A549 (cell line): ENCODE measurements at regions not wholly inside any gene's neighbourhood (a gene's known extent, or its start where the extent isn't known, plus 50 kb on each side); places are given as distances from the start of the nearest gene placed in this dataset.
A peak's percentile ranks its signal among the peaks of the same experiment; 100 is the strongest.

Experiments used
- ATAC-seq, 2 experiments: fragments of 200-7000 bp in 1 of 2; fragments of >200 bp in 1 of 2; cut with Nextera tagmentation in 1 of 2; cut with Tn5 transposase in 1 of 2; 3 replicates each; pipeline versions ENCODE4 v1.8.0 to v1.9.1; 2018 to 2020; ENCODE audit warnings: mild to moderate bottlenecking in 1 of 2, moderate library complexity in 1 of 2
- CTCF ChIA-PET: fragments of 300-600 bp; sonication (Branson Sonifier 250); formaldehyde crosslinking; extraction: SDS; loops from one replicate; lab custom pipeline; 2021; ENCODE audit warnings: antibody characterized with exemption, inconsistent platforms; lab: Yijun Ruan, JAX
- POLR2A ChIA-PET: fragments of 350-600 bp; formaldehyde crosslinking; extraction: SDS; loops from one replicate; lab custom pipeline; 2021; ENCODE audit warnings: antibody characterized with exemption, inconsistent platforms; lab: Yijun Ruan, JAX
- DNase-seq, 2 experiments: peaks; one replicate each; pipeline versions ENCODE4 v3.0.0 to v3.0.0-alpha.2; 2011 to 2016; ENCODE audit warnings: low read depth in 1 of 2, low spot score in 1 of 2
- FAIRE-seq: peaks from 2 replicates; lab custom pipeline; 2011; peaks lifted over from hg19 to GRCh38; lab: Jason Lieb, UNC
- H3K27ac ChIP-seq, 2 experiments: fragments of >200 bp; sonication (Bioruptor Twin); formaldehyde crosslinking; 3 replicates each; pipeline ENCODE4 v1.5.1; 2016 to 2017
- H3K4me1 ChIP-seq: fragments of >200 bp; sonication (Bioruptor Twin); formaldehyde crosslinking; 3 replicates; pipeline ENCODE4 v1.6.1; 2016
- H3K4me2 ChIP-seq: fragments of >200 bp; sonication (Bioruptor Twin); formaldehyde crosslinking; 3 replicates; pipeline ENCODE4 v1.6.1; 2016
- H3K4me3 ChIP-seq: fragments of >200 bp; sonication (Bioruptor Twin); formaldehyde crosslinking; 3 replicates; pipeline ENCODE4 v1.5.1; 2016
- H3K9me3 ChIP-seq: fragments of >200 bp; sonication (Bioruptor Twin); formaldehyde crosslinking; 3 replicates; pipeline ENCODE4 v1.6.1; 2016
- CBX8 ChIP-seq: fragments of 200-600 bp; sonication (generic); IDR thresholded peaks from 2 replicates; pipeline ENCODE4 v1.6.1; 2016
- CHD2 ChIP-seq: fragments of 150-350 bp; IDR thresholded peaks from 2 replicates; pipeline ENCODE4 v1.6.1; 2014; ENCODE audit warnings: low read length; ENCODE audit not compliant: partially characterized antibody
- EHMT2 ChIP-seq: fragments of 200-600 bp; sonication (generic); IDR thresholded peaks from 2 replicates; pipeline ENCODE4 v1.6.1; 2016; ENCODE audit warnings: antibody characterized with exemption, low read depth, mild to moderate bottlenecking, moderate library complexity
- EP300 ChIP-seq, 2 experiments: fragments of >200 bp; sonication (Bioruptor Twin); formaldehyde crosslinking; IDR thresholded peaks; 2 replicates in 1 of 2; 3 replicates in 1 of 2; pipeline ENCODE4 v1.6.1; 2016 to 2017
- ESRRA ChIP-seq: fragments of 150-350 bp; IDR thresholded peaks from 2 replicates; pipeline ENCODE4 v1.6.1; 2014; ENCODE audit warnings: mild to moderate bottlenecking, low read length, borderline replicate concordance
- FOSB ChIP-seq: fragments of 250-450 bp; sonication (Bioruptor Pico); IDR thresholded peaks from 2 replicates; pipeline ENCODE4 v1.5.0; 2020; ENCODE audit warnings: mild to moderate bottlenecking, moderate library complexity
- HOXA7 ChIP-seq: fragments of 250-450 bp; sonication (Bioruptor Pico); IDR thresholded peaks from 2 replicates; pipeline ENCODE4 v1.5.0; 2020; ENCODE audit warnings: mild to moderate bottlenecking, moderate library complexity
- HOXB13 ChIP-seq: fragments of 250-450 bp; sonication (Bioruptor Pico); IDR thresholded peaks from 2 replicates; pipeline ENCODE4 v1.5.0; 2020; ENCODE audit warnings: low read depth, mild to moderate bottlenecking, moderate library complexity
- KDM1A ChIP-seq: fragments of 200-600 bp; sonication (generic); IDR thresholded peaks from 2 replicates; pipeline ENCODE4 v1.6.1; 2016; ENCODE audit warnings: low read depth, mild to moderate bottlenecking
- MAZ ChIP-seq: fragments of 150-350 bp; IDR thresholded peaks from 2 replicates; pipeline ENCODE4 v1.6.1; 2014; ENCODE audit warnings: antibody characterized with exemption, low read depth, low read length, borderline replicate concordance
- NFE2L2 ChIP-seq: fragments of 150-350 bp; conservative IDR thresholded peaks from 2 replicates; pipeline ENCODE4 v1.6.1; 2014; ENCODE audit warnings: low read length
- NPAS2 ChIP-seq: fragments of 250-450 bp; sonication (Bioruptor Pico); IDR thresholded peaks from 2 replicates; pipeline ENCODE4 v1.8.0; 2022; ENCODE audit warnings: mild to moderate bottlenecking, moderate library complexity, borderline replicate concordance
- POLR2AphosphoS2 ChIP-seq: conservative IDR thresholded peaks from 2 replicates; pipeline ENCODE4 v1.6.1; 2012; ENCODE audit warnings: low read length, improper control_type of control experiment, inconsistent platforms
- RARB ChIP-seq: fragments of 250-450 bp; sonication (Bioruptor Pico); IDR thresholded peaks from 2 replicates; pipeline ENCODE4 v1.8.0; 2021; ENCODE audit warnings: mild to moderate bottlenecking, moderate library complexity
- RCOR1 ChIP-seq: fragments of 150-350 bp; IDR thresholded peaks from 2 replicates; pipeline ENCODE4 v1.6.1; 2014; ENCODE audit warnings: antibody characterized with exemption, low read length, low read depth
- RNF2 ChIP-seq: fragments of 200-600 bp; sonication (generic); IDR thresholded peaks from 2 replicates; pipeline ENCODE4 v1.6.1; 2016; ENCODE audit warnings: low read depth, mild to moderate bottlenecking, antibody characterized with exemption, moderate library complexity, borderline replicate concordance
- SMC3 ChIP-seq: fragments of >200 bp; sonication (Bioruptor Twin); formaldehyde crosslinking; IDR thresholded peaks from 3 replicates; pipeline ENCODE4 v1.6.1; 2018; ENCODE audit warnings: inconsistent platforms
- SREBF2 ChIP-seq: fragments of 450-650 bp; IDR thresholded peaks from 2 replicates; pipeline ENCODE4 v1.6.1; 2014; ENCODE audit warnings: mild to moderate bottlenecking, moderate library complexity
- ZC3H11A ChIP-seq: fragments of 450-650 bp; IDR thresholded peaks from 2 replicates; pipeline ENCODE4 v1.6.1; 2014; ENCODE audit warnings: antibody characterized with exemption, mild to moderate bottlenecking
- WGBS: methylation state at CpG from one replicate; pipeline ENCODE4 v1.1.6; 2017; ENCODE audit errors: missing lambda C conversion rate; 5-methylcytosine and 5-hydroxymethylcytosine counted together
- TF ChIP-seq, protein P1 (sequence below): fragments of 450-650 bp; IDR thresholded peaks from 2 replicates; pipeline ENCODE4 v1.6.1; 2014; ENCODE audit warnings: antibody characterized with exemption
- TF ChIP-seq, protein P2 (sequence below): fragments of >200 bp; sonication (Bioruptor Twin); formaldehyde crosslinking; IDR thresholded peaks from 2 replicates; pipeline ENCODE4 v1.6.1; 2016
- TF ChIP-seq, protein P3 (sequence below): IDR thresholded peaks from 2 replicates; pipeline ENCODE4 v1.6.1; 2012
- TF ChIP-seq, protein P4 (sequence below): fragments of 200-600 bp; sonication (generic); IDR thresholded peaks from 2 replicates; pipeline ENCODE4 v1.6.1; 2016; ENCODE audit warnings: antibody characterized with exemption, mild to moderate bottlenecking, moderate library complexity
- TF ChIP-seq, protein P5 (sequence below): fragments of 150-350 bp; IDR thresholded peaks from 2 replicates; pipeline ENCODE4 v1.6.1; 2014; ENCODE audit warnings: low read depth, mild to moderate bottlenecking, low read length

DNA sequence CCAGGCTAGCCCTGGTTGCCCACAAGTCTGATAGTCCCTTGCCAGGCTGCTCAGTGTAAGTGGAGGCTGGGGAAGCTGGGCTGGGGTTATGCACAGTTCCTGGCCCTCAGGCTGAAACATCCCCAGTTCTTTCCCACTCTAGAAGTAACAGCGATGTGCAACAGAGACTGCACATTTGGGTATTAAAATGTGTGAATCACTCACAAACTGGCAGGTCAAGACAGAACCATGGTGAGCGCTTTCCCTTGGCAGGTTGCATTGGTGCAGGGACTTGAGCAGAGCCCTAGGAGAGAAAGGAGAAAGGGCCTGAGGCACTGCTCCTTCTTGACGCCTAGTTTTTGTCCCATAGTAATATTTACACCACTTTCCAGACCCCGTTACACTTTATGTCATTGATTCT, 56.1 kb upstream of the SLC35B4 start:
- FAIRE-seq (no peak), DNase-seq (no peak), ATAC-seq (no peak)
- Histone ChIP-seq H3K4me3 (no peak overlapping the region), H3K4me2 (no peak overlapping the region), H3K27ac (peak overlapping the region in 1 of 2 experiments; percentile 38; a peak in 3 of 6 replicates), H3K4me1 (peaks cover 30% of the 10 kb centered on the region), H3K9me3 (peaks cover 9% of the 10 kb centered on the region; the same call in 2 of the 3 replicates)
- TF ChIP-seq, protein P1, sequence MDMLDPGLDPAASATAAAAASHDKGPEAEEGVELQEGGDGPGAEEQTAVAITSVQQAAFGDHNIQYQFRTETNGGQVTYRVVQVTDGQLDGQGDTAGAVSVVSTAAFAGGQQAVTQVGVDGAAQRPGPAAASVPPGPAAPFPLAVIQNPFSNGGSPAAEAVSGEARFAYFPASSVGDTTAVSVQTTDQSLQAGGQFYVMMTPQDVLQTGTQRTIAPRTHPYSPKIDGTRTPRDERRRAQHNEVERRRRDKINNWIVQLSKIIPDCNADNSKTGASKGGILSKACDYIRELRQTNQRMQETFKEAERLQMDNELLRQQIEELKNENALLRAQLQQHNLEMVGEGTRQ, result no peak
- TF ChIP-seq CHD2 (no peak), NFE2L2 (no peak), MAZ (no peak), CBX8 (no peak), KDM1A (no peak), HOXA7 (CRISPR knock-in tag) (no peak), NPAS2 (CRISPR knock-in tag) (no peak)
- TF ChIP-seq, protein P2, sequence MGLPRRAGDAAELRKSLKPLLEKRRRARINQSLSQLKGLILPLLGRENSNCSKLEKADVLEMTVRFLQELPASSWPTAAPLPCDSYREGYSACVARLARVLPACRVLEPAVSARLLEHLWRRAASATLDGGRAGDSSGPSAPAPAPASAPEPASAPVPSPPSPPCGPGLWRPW, result no peak
- TF ChIP-seq, protein P3, sequence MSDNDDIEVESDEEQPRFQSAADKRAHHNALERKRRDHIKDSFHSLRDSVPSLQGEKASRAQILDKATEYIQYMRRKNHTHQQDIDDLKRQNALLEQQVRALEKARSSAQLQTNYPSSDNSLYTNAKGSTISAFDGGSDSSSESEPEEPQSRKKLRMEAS, result no peak
- 97% methylated on average over 4 of the region's 4 CpGs for WGBS
- POLR2A ChIA-PET, result no interaction called here
- CTCF ChIA-PET, result interaction anchor here (1.3 to 9.8 kb wide), 4 partner anchors 19 to 174 kb away, joined by 3 to 46 read pairs (median 7); no protein-coding TSS in a partner anchor

DNA sequence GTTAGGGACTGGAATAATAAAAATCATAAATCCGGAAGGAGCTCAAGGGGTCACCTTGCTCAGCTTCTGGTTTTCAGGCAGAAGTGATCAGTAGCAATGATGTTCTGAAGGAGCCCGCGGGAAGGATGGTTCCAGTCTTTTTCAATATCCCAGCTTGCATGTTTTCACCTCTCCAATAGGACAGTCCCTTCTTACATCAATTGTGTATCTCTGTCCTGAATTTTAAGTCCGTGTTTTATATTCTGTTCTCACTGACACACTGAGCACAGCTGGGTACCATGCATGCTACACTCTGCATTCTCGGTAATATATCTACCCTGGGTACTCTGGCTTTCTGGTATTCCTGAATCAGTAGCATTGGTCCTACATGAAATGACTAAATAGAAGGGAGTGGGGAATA, 55.2 kb upstream of the SLC35B4 start:
- FAIRE-seq (peak; percentile 32), ATAC-seq (no peak), DNase-seq (no peak)
- Histone ChIP-seq H3K4me2 (no peak overlapping the region), H3K4me3 (no peak overlapping the region), H3K4me1 (peaks cover 39% of the 10 kb centered on the region), H3K9me3 (peaks cover 9% of the 10 kb centered on the region; the same call in 2 of the 3 replicates), H3K27ac (peak overlapping the region; percentile 2 to 38; a peak in 4 of 6 replicates)
- POLR2A ChIA-PET, result no interaction called here
- TF ChIP-seq ESRRA (no peak), POLR2AphosphoS2 (no peak), RCOR1 (no peak), RARB (CRISPR knock-in tag) (no peak), SMC3 (no peak), FOSB (no peak), EP300 (IDR thresholded peaks at IDR 0.05) (no peak), EHMT2 (no peak), HOXB13 (CRISPR knock-in tag) (no peak), SREBF2 (no peak), ZC3H11A (no peak), RNF2 (no peak)
- TF ChIP-seq, protein P4, sequence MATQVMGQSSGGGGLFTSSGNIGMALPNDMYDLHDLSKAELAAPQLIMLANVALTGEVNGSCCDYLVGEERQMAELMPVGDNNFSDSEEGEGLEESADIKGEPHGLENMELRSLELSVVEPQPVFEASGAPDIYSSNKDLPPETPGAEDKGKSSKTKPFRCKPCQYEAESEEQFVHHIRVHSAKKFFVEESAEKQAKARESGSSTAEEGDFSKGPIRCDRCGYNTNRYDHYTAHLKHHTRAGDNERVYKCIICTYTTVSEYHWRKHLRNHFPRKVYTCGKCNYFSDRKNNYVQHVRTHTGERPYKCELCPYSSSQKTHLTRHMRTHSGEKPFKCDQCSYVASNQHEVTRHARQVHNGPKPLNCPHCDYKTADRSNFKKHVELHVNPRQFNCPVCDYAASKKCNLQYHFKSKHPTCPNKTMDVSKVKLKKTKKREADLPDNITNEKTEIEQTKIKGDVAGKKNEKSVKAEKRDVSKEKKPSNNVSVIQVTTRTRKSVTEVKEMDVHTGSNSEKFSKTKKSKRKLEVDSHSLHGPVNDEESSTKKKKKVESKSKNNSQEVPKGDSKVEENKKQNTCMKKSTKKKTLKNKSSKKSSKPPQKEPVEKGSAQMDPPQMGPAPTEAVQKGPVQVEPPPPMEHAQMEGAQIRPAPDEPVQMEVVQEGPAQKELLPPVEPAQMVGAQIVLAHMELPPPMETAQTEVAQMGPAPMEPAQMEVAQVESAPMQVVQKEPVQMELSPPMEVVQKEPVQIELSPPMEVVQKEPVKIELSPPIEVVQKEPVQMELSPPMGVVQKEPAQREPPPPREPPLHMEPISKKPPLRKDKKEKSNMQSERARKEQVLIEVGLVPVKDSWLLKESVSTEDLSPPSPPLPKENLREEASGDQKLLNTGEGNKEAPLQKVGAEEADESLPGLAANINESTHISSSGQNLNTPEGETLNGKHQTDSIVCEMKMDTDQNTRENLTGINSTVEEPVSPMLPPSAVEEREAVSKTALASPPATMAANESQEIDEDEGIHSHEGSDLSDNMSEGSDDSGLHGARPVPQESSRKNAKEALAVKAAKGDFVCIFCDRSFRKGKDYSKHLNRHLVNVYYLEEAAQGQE, result no peak
- TF ChIP-seq, protein P1, result no peak
- TF ChIP-seq, protein P5, sequence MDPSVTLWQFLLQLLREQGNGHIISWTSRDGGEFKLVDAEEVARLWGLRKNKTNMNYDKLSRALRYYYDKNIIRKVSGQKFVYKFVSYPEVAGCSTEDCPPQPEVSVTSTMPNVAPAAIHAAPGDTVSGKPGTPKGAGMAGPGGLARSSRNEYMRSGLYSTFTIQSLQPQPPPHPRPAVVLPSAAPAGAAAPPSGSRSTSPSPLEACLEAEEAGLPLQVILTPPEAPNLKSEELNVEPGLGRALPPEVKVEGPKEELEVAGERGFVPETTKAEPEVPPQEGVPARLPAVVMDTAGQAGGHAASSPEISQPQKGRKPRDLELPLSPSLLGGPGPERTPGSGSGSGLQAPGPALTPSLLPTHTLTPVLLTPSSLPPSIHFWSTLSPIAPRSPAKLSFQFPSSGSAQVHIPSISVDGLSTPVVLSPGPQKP, result no peak
- CTCF ChIA-PET, result interaction anchor here (1.3 to 9.8 kb wide), 5 partner anchors 43 to 142 kb away, joined by 3 to 46 read pairs (median 4); no protein-coding TSS in a partner anchor
- 94% methylated on average over 5 of the region's 5 CpGs for WGBS
